H1 (cell line): ENCODE measurements at regions not wholly inside any gene's neighbourhood (a gene's known extent, or its start where the extent isn't known, plus 50 kb on each side); places are given as distances from the start of the nearest gene placed in this dataset.

ENCODE experiments used
- CTCF ChIA-PET: fragments of 300-600 bp; sonication (Branson Sonifier 250); formaldehyde crosslinking; loops from one replicate; lab custom pipeline; 2021; ENCODE audit not compliant: partially characterized antibody; lab: Charles Lee
- POLR2A ChIA-PET: fragments of 300-600 bp; sonication (Branson Sonifier 250); formaldehyde crosslinking; loops from one replicate; lab custom pipeline; 2021; ENCODE audit warnings: inconsistent platforms; ENCODE audit not compliant: partially characterized antibody; lab: Charles Lee
- DNase-seq, 2 experiments: peaks; one replicate each; pipeline versions ENCODE4 v3.0.0 to v3.0.0-alpha.2; 2010 to 2022; ENCODE audit warnings: low spot score in 2 of 2, low read depth in 1 of 2, mixed read lengths in 1 of 2
- FAIRE-seq: peaks from 2 replicates; lab custom pipeline; 2011; peaks lifted over from hg19 to GRCh38; lab: Jason Lieb, UNC
- H2AFZ ChIP-seq: 2 replicates; pipeline ENCODE4 v1.8.1; 2012; ENCODE audit warnings: low read length, inconsistent platforms
- H2AK5ac ChIP-seq: 2 replicates; pipeline ENCODE4 v1.6.1; 2013; ENCODE audit warnings: low read depth, low read length
- H2BK120ac ChIP-seq: replicated peaks from 2 replicates; pipeline ENCODE3; 2013; ENCODE audit warnings: low read depth, low read length, inconsistent platforms
- H2BK12ac ChIP-seq: 2 replicates; pipeline ENCODE4 v1.6.1; 2013; ENCODE audit warnings: low read depth, low read length
- H2BK15ac ChIP-seq: 2 replicates; pipeline ENCODE4 v1.6.1; 2013; ENCODE audit warnings: low read length
- H2BK20ac ChIP-seq: 2 replicates; pipeline ENCODE4 v1.6.1; 2013; ENCODE audit warnings: low read length
- H2BK5ac ChIP-seq: 2 replicates; pipeline ENCODE4 v1.6.1; 2013; ENCODE audit warnings: low read depth, low read length
- H3K14ac ChIP-seq: 2 replicates; pipeline ENCODE4 v1.6.1; 2013; ENCODE audit warnings: inconsistent platforms; ENCODE audit not compliant: insufficient read length
- H3K18ac ChIP-seq: 2 replicates; pipeline ENCODE4 v1.6.1; 2013; ENCODE audit warnings: low read length; ENCODE audit errors: extremely low read depth
- H3K23ac ChIP-seq: 2 replicates; pipeline ENCODE4 v1.6.1; 2013; ENCODE audit warnings: inconsistent platforms; ENCODE audit not compliant: insufficient read length
- H3K23me2 ChIP-seq: 2 replicates; pipeline ENCODE4 v1.6.1; 2013; ENCODE audit warnings: low read depth, low read length
- H3K27ac ChIP-seq: 2 replicates; pipeline ENCODE4 v1.6.1; 2011; ENCODE audit warnings: low read depth, low read length, inconsistent platforms
- H3K27me3 ChIP-seq, 4 experiments: replicated peaks in 1 of 4; 1 replicate in 1 of 4; 2 replicates in 3 of 4; pipeline versions ENCODE4 v1.6.1 to v1.8.1; 2011 to 2013; ENCODE audit warnings: low read length in 3 of 4, mild to moderate bottlenecking in 3 of 4, inconsistent platforms in 2 of 4, mixed read lengths in 2 of 4, moderate library complexity in 1 of 4; ENCODE audit not compliant: control insufficient read depth in 3 of 4, insufficient read depth in 3 of 4; ENCODE audit errors: extremely low read depth in 1 of 4
- H3K36me3 ChIP-seq, 4 experiments: 2 replicates each; pipeline versions ENCODE4 v1.6.1 to v1.8.1; 2011 to 2013; ENCODE audit warnings: mild to moderate bottlenecking in 4 of 4, low read length in 3 of 4, moderate library complexity in 2 of 4, control low read depth in 1 of 4, inconsistent platforms in 1 of 4; ENCODE audit not compliant: insufficient read depth in 4 of 4, control insufficient read depth in 2 of 4
- H3K4ac ChIP-seq: replicated peaks from 2 replicates; pipeline ENCODE3; 2013; ENCODE audit warnings: low read length, low read depth, mixed read lengths, inconsistent platforms; ENCODE audit not compliant: insufficient read length
- H3K4me1 ChIP-seq, 4 experiments: replicated peaks in 1 of 4; 1 replicate in 1 of 4; 2 replicates in 3 of 4; pipeline versions ENCODE4 v1.6.1 to v1.8.1; 2011 to 2013; ENCODE audit warnings: low read length in 3 of 4, inconsistent platforms in 2 of 4, mixed read lengths in 1 of 4; ENCODE audit not compliant: insufficient read depth in 4 of 4, control insufficient read depth in 3 of 4
- H3K4me2 ChIP-seq, 2 experiments: 2 replicates each; pipeline versions ENCODE4 v1.6.1 to v1.8.1; 2011 to 2013; ENCODE audit warnings: low read depth in 2 of 2, low read length in 2 of 2, control low read depth in 1 of 2, inconsistent platforms in 1 of 2, mild to moderate bottlenecking in 1 of 2; ENCODE audit not compliant: insufficient read depth in 1 of 2
- H3K4me3 ChIP-seq, 4 experiments: fragments of 200-600, 300-600 bp in 1 of 4; sonication (generic), shearing (Covaris generic), sonication (Bioruptor Twin) in 1 of 4; 2 replicates each; pipeline versions ENCODE4 v1.5.1 to v1.8.1; 2011 to 2016; ENCODE audit warnings: low read length in 4 of 4, low read depth in 3 of 4, control low read depth in 2 of 4, inconsistent platforms in 2 of 4, mild to moderate bottlenecking in 2 of 4, mixed read lengths in 1 of 4, moderate library complexity in 1 of 4; ENCODE audit not compliant: insufficient read depth in 2 of 4; ENCODE audit errors: extremely low read depth in 1 of 4
- H3K56ac ChIP-seq: replicated peaks from 2 replicates; pipeline ENCODE3; 2013; ENCODE audit warnings: low read depth, mild to moderate bottlenecking, mixed read lengths, low read length, inconsistent platforms; ENCODE audit not compliant: insufficient read length
- H3K79me1 ChIP-seq: 2 replicates; pipeline ENCODE4 v1.6.1; 2013; ENCODE audit warnings: low read depth, low read length, control low read depth
- H3K79me2 ChIP-seq, 2 experiments: 2 replicates each; pipeline versions ENCODE4 v1.6.1 to v1.8.1; 2012 to 2013; ENCODE audit warnings: low read length in 2 of 2, mild to moderate bottlenecking in 2 of 2, inconsistent platforms in 1 of 2; ENCODE audit not compliant: insufficient read depth in 2 of 2, control insufficient read depth in 1 of 2
- H3K9ac ChIP-seq, 4 experiments: replicated peaks in 1 of 4; 1 replicate in 1 of 4; 2 replicates in 3 of 4; pipeline versions ENCODE4 v1.6.1 to v1.8.1; 2011 to 2013; ENCODE audit warnings: low read depth in 3 of 4, low read length in 3 of 4, control low read depth in 2 of 4, mild to moderate bottlenecking in 2 of 4, moderate library complexity in 2 of 4, inconsistent platforms in 1 of 4; ENCODE audit errors: extremely low read depth in 1 of 4
- H3K9me3 ChIP-seq, 2 experiments: 2 replicates each; pipeline versions ENCODE4 v1.6.1 to v1.8.1; 2012 to 2013; ENCODE audit warnings: mild to moderate bottlenecking in 2 of 2, moderate library complexity in 2 of 2, control low read depth in 1 of 2, inconsistent platforms in 1 of 2, low read depth in 1 of 2, low read length in 1 of 2, mixed read lengths in 1 of 2; ENCODE audit not compliant: insufficient read depth in 2 of 2
- H4K20me1 ChIP-seq, 2 experiments: replicated peaks in 1 of 2; 2 replicates each; pipeline versions ENCODE3 to v1.8.1; 2011 to 2013; ENCODE audit warnings: inconsistent platforms in 2 of 2, low read length in 2 of 2, mild to moderate bottlenecking in 1 of 2; ENCODE audit not compliant: insufficient read depth in 2 of 2, control insufficient read depth in 1 of 2
- H4K5ac ChIP-seq: 2 replicates; pipeline ENCODE4 v1.6.1; 2013; ENCODE audit warnings: low read length, low read depth, mixed read lengths, inconsistent platforms; ENCODE audit not compliant: insufficient read length
- H4K8ac ChIP-seq: 2 replicates; pipeline ENCODE4 v1.8.0; 2013; ENCODE audit warnings: mild to moderate bottlenecking, moderate library complexity, low read length, inconsistent platforms; ENCODE audit not compliant: insufficient read depth; ENCODE audit errors: extremely low read depth
- H4K91ac ChIP-seq: replicated peaks from 2 replicates; pipeline ENCODE3; 2013; ENCODE audit warnings: low read length, mixed read lengths, inconsistent platforms; ENCODE audit not compliant: insufficient read length
- ATF2 ChIP-seq: IDR thresholded peaks from 2 replicates; pipeline ENCODE4 v1.6.1; 2012; ENCODE audit warnings: low read length, inconsistent platforms
- CBX5 ChIP-seq: fragments of 300-800, 300-1000 bp; sonication (generic); IDR thresholded peaks from 2 replicates; pipeline ENCODE4 v1.7.1; 2016; ENCODE audit warnings: antibody characterized with exemption, low read length, low read depth
- HDAC6 ChIP-seq: IDR thresholded peaks from one replicate; pipeline ENCODE4 v1.7.1; 2012; ENCODE audit warnings: low read depth, mild to moderate bottlenecking, inconsistent platforms, low read length, moderate library complexity
- WGBS, 2 experiments: shearing (Covaris generic) in 1 of 2; methylation state at CpG; one replicate each; pipeline versions ENCODE4 v1.1.6 to v1.1.7; 2013 to 2015; ENCODE audit warnings: low lambda C conversion rate in 2 of 2, mixed read lengths in 2 of 2, inconsistent platforms in 1 of 2, low coverage in 1 of 2, missing lambda C conversion rate in 1 of 2; ENCODE audit not compliant: insufficient replicate concordance in 2 of 2, insufficient coverage in 1 of 2, insufficient read length in 1 of 2; ENCODE audit errors: extremely low coverage in 1 of 2, missing lambda C conversion rate in 1 of 2; 5-methylcytosine and 5-hydroxymethylcytosine counted together

- H3K14ac ChIP-seq, result no peak overlapping the region
- ChIA-PET CTCF (no interaction called here), POLR2A (no interaction called here)
- H2BK120ac ChIP-seq, result no peak overlapping the region
- H3K79me1 ChIP-seq, result no peaks in the 10 kb centered on the region
- no peaks in the 10 kb centered on the region for H3K4me1 ChIP-seq
- no peak overlapping the region for H2AK5ac ChIP-seq
- no peaks in the 10 kb centered on the region for H3K36me3 ChIP-seq
- no peak overlapping the region for H2BK12ac ChIP-seq
- no peaks in the 10 kb centered on the region for H3K9me3 ChIP-seq
- no peak overlapping the region for H3K27ac ChIP-seq
- H3K18ac ChIP-seq, result no peak overlapping the region
- H3K27me3 ChIP-seq, result no peaks in the 10 kb centered on the region
- no peak overlapping the region for H4K5ac ChIP-seq
- H3K79me2 ChIP-seq, result no peaks in the 10 kb centered on the region
- H2BK20ac ChIP-seq, result no peak overlapping the region
- no peak overlapping the region for H3K9ac ChIP-seq
- H2BK15ac ChIP-seq, result no peak overlapping the region
- H2AFZ ChIP-seq, result no peak overlapping the region
- H3K56ac ChIP-seq, result no peak overlapping the region
- no peak overlapping the region for H4K8ac ChIP-seq
- no peak overlapping the region for H3K4me2 ChIP-seq
- no peak overlapping the region for H2BK5ac ChIP-seq
- WGBS, 2 experiments, result 86% methylated on average over 1 of the region's 1 CpG; no CpG with 5 or more reads in 1 of the 2 experiments
- H3K4me3 ChIP-seq, result no peak overlapping the region
- H3K4ac ChIP-seq, result no peak overlapping the region
- H3K23ac ChIP-seq, result no peak overlapping the region
- H3K23me2 ChIP-seq, result no peaks in the 10 kb centered on the region
- TF ChIP-seq ATF2, result no peak
- TF ChIP-seq CBX5, result no peak
- no peak for TF ChIP-seq HDAC6
- FAIRE-seq (no peak), DNase-seq (no peak)
- no peaks in the 10 kb centered on the region for H4K20me1 ChIP-seq
- H4K91ac ChIP-seq, result no peak overlapping the region
Observed at GRCh38 chrX:120768254-120768653, 107.4 kb downstream of the CT47B1 start.
